ENCODE measurements at regions not wholly inside any gene's neighbourhood (a gene's known extent, or its start where the extent isn't known, plus 50 kb on each side); places are given as distances from the start of the nearest gene placed in this dataset.

GRCh38 chr1:68976916-68977610, 480.2 kb upstream of the DEPDC1 start:
- in situ Hi-C loops (cut with HindIII; ENCODE audit: low sequenced_read_pairs): no loop called here
- DNase-seq (ENCODE audit: low spot score): no peak

DNA sequence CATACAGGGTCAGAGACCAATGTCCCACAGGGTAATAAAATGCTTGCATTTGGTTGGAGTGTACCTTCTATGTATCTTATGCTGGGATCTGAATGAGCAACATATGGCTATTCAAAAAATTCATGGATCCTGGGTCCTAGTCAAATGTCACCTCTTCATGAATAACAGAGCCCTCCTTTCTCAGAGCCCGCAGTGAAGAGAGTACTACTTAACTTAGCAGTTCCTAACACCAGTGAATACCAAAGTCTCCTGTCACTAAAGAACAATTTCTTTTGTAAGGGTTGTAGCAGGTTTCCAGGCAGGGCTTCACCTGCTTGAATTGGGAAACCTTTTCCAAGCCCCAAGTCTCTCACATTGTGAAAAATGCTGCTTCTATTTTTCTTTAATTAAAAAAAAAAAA, 483.0 kb upstream of the DEPDC1 start:
- in situ Hi-C loops (cut with HindIII; ENCODE audit: low sequenced_read_pairs): no loop called here
- no peak for DNase-seq (ENCODE audit: low spot score)

DNA sequence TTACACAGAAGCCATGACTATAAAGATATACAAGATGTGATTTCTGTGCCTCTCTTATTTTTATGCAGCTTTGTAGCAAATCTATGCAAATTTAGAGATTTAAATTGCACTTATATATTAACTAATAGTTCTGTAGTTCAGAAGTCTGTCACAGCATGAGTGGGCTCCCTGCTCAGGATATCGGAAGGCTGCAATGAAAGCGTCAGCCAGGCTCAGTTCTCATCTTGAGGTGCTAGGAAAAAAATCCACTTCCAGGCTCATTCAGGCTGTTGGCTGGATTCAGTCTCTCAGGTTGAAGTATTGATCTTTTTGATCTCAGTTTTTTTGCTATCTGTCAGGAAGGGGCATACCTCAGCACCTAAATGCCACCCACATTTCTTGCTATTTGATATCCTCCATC, 487.4 kb upstream of the DEPDC1 start:
- no peak for DNase-seq (ENCODE audit: low spot score)
- in situ Hi-C loops (cut with HindIII; ENCODE audit: low sequenced_read_pairs): no loop called here

DNA sequence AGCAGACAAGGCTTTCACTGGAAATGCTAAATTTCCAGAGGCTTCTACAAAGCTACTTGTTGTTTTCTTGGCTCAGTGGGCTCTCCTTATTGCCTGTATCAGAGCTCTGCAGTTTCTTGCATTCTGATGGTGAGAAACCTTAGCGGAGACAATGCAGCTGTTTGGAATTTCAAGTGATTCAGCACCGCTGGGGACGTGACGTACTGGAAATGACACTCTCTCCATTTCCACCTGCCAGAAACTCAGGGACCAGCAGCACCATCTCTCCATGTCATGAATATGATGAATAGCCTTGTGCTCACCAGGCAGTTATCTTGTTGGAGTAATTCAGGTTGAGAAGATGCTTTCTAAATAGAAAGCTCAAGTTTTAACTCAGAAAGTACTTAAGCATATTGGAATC, 497.2 kb upstream of the DEPDC1 start:
- in situ Hi-C loops (cut with HindIII; ENCODE audit: low sequenced_read_pairs): no loop called here
- DNase-seq (ENCODE audit: low spot score): no peak

DNA sequence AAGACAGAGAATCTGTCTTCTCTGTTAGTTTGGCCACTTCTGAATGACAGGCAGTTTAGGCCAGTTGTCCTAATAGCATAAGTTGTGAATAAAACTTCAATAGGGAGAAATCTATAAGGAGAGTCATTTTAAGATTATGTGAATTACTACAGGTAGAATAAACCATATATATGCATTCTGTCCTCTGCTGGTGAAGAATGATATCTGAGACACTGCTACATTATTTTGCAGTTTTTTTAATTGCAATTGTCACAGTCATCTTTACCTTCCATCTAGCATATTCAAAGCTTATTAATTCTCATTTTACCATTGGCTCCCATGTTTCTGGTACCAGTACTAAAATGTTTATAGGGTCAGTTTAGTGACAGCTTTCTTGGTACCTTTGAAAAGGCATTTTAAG, 519.6 kb upstream of the DEPDC1 start:
- in situ Hi-C loops (cut with HindIII; ENCODE audit: low sequenced_read_pairs): no loop called here
- no peak for DNase-seq (ENCODE audit: low spot score)

- DNase-seq (ENCODE audit: low spot score): no peak
- in situ Hi-C loops (cut with HindIII; ENCODE audit: low sequenced_read_pairs): no loop called here
Observed at GRCh38 chr1:69029649-69030048, 532.8 kb upstream of the DEPDC1 start.

DNA sequence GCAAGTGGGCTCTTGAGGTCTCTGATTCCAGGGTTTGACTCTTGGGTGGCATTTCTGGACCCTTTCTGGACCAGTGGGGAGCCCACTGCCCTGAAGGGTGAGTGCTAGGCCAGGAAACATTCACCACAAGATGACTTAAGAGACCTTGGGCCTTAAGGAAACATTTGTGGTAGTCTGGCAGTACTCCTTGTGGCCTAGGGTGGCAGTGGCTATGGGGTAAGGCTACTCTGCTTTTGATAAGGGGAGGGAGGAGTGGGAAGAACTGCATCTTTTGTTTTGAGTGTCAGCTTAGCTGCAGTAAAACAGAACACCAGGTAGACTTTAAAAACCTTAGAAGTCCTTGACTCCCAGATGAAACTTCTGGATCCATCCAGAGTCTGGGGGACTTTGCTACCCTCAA, 529.3 kb upstream of the LRRC7 start:
- DNase-seq (ENCODE audit: low spot score): no peak
- in situ Hi-C loops (cut with HindIII; ENCODE audit: low sequenced_read_pairs): no loop called here

- in situ Hi-C loops (cut with HindIII; ENCODE audit: low sequenced_read_pairs): no loop called here
- DNase-seq (ENCODE audit: low spot score): no peak
Observed at GRCh38 chr1:69045572-69045971, 522.1 kb upstream of the LRRC7 start.

DNA sequence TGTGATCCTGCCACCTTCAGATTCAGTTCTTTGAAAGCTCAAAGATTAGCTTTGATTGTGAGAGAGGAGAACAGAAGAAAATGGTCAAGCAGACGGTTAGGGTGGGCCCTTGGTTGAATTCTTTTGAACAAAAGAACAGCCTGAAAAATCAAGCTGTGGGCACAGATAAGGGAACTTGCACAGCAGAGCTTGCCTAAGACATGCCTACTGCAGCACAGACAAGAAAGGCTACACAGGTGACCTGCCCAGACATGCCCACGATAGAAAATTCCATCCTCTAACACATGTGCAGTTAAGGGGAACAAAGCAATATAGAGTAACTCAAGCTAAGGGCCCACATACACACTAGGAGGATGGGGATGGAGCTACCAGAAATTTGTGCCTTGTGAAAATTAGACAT, 512.5 kb upstream of the LRRC7 start:
- in situ Hi-C loops (cut with HindIII; ENCODE audit: low sequenced_read_pairs): no loop called here
- DNase-seq (ENCODE audit: low spot score): no peak

DNA sequence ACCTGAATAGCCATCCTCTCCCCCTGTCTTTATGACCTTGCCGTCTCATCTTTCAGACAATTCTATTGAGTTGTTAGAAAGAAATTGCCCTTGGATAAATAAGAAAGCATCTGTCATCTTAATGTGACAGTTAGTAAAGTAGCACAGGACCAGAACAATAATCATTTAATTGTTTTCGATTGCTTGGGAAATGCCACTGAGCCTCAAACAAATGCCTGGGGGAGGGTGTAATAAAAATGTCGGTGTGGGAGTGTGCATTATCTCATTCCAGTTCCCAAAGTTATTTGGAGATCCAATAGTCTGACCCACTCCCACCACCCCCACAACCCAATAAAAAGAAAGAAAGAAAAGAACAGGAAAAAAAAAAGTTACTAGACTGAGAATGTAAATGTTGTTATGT, 509.3 kb upstream of the LRRC7 start:
- in situ Hi-C loops (cut with HindIII; ENCODE audit: low sequenced_read_pairs): no loop called here
- DNase-seq (ENCODE audit: low spot score): no peak

- in situ Hi-C loops (cut with HindIII; ENCODE audit: low sequenced_read_pairs): no loop called here
- no peak for DNase-seq (ENCODE audit: low spot score)
Observed at GRCh38 chr1:69070660-69071373, 496.9 kb upstream of the LRRC7 start.

- in situ Hi-C loops (cut with HindIII; ENCODE audit: low sequenced_read_pairs): no loop called here
- DNase-seq (ENCODE audit: low spot score): no peak
Observed at GRCh38 chr1:69073176-69073575, 494.5 kb upstream of the LRRC7 start.

DNA sequence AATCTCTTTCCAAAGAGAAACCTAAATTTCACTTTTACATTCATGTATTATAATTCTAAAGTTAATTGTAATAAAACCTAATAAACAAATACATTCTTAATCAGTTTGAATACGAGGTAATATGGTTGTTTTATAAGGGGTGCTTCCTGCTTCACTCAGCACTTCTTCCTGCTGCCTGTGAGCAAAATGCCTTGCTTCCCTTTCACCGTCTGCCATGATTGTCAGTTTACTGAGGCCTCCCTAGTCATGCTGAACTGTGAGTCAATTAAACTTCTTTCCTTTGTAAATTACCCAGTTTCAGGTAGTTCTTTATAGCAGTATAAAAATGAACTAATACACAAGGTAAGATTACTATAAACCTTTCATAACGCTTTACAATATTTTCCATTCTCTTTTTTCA, 491.1 kb upstream of the LRRC7 start:
- in situ Hi-C loops (cut with HindIII; ENCODE audit: low sequenced_read_pairs): no loop called here

DNA sequence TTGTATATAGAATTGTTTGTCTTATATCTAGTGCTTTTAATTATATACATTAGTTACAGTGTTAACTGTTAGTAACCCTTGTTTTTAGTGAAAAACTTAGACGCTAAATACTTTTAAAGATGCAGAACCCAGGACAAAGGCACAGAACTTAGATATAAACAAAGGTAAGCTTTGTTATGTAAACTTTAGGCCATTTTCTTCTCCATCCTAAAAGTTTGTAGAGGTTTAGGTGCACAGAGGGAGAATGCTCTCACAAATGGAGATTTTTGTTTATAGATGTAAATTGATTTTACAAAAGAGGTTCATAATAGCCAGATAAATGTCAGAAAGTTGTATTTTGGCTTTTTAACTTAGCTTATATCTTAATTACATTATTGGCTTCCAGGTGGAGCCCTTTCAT, 490.5 kb upstream of the LRRC7 start:
- no peak for DNase-seq (ENCODE audit: low spot score)
- in situ Hi-C loops (cut with HindIII; ENCODE audit: low sequenced_read_pairs): no loop called here

More for the DNA sequence above, 491.1 kb upstream of the LRRC7 start:
- no peak for DNase-seq (ENCODE audit: low spot score)

- in situ Hi-C loops (cut with HindIII; ENCODE audit: low sequenced_read_pairs): no loop called here
- DNase-seq (ENCODE audit: low spot score): no peak
Observed at GRCh38 chr1:69077633-69078032, 490.1 kb upstream of the LRRC7 start.

DNA sequence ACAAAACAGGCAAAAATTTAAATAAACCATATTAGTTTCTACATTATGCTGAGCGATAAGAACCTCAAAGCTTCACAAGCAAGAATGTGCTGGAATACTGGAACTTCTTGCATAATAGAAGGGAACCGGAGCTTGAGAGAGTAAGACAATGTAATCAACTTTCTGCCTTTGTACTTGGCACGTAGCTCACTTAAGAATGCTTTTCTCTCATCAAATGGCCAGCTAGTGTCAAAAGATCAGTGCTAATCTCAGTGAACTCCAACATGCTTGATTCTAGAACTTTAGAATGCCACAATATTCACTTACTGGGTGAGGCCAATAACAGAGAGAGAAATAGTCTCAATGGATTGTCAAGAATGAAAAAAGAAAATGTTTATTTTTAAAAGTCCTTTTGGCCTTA, 486.1 kb upstream of the LRRC7 start:
- no peak for DNase-seq (ENCODE audit: low spot score)
- in situ Hi-C loops (cut with HindIII; ENCODE audit: low sequenced_read_pairs): no loop called here

DNA sequence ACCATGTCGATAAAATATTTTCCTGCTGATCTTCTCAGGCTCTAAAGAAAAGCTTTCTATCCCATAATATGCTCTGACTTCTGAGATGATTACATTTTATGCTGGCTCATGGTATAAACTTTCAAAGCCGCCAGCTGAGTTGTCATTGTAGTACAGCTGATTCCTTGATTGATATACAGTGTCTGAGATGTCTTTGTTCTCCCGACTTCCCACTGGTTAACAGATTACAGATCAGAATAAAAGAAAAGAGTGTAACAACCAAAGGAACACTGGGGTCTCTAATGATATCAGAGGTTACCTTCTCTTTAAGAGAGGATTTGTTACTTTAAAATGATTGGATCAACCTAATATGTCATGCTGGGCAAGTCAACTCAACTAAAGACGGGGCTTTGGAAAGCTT, 485.4 kb upstream of the LRRC7 start:
- no peak for DNase-seq (ENCODE audit: low spot score)
- in situ Hi-C loops (cut with HindIII; ENCODE audit: low sequenced_read_pairs): no loop called here

GRCh38 chr1:69086148-69086547, 481.6 kb upstream of the LRRC7 start:
- in situ Hi-C loops (cut with HindIII; ENCODE audit: low sequenced_read_pairs): no loop called here
- no peak for DNase-seq (ENCODE audit: low spot score)

GRCh38 chr1:69088571-69088970, 479.2 kb upstream of the LRRC7 start:
- DNase-seq (ENCODE audit: low spot score): no peak
- in situ Hi-C loops (cut with HindIII; ENCODE audit: low sequenced_read_pairs): no loop called here

DNA sequence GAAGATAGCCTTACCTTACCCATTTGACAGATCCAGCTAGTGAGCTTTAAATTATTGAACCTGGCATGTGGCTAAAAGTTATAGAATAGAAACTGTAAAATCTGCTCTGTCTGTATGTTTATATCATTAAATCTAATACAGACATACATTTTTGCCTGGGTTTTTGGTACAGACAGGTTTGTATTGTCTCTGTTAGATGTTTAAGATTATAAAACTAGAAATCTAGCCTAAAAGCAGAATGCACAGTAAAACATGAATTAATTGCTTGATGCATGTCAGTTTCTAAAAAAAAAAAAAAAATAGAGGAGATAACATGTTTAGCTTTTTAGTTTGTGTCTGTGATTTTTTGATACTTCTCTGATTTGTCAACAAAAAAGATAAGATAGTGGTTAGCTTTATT, 477.6 kb upstream of the LRRC7 start:
- in situ Hi-C loops (cut with HindIII; ENCODE audit: low sequenced_read_pairs): no loop called here
- no peak for DNase-seq (ENCODE audit: low spot score)

GRCh38 chr1:69090752-69091151, 477.0 kb upstream of the LRRC7 start:
- in situ Hi-C loops (cut with HindIII; ENCODE audit: low sequenced_read_pairs): no loop called here
- no peak for DNase-seq (ENCODE audit: low spot score)
